ENCODE measurements at regions not wholly inside any gene's neighbourhood (a gene's known extent, or its start where the extent isn't known, plus 50 kb on each side); places are given as distances from the start of the nearest gene placed in this dataset.

- no peak for TF ChIP-seq TAF1 (IDR thresholded peaks at IDR 0.05; ENCODE audit: low read depth)
- no peak for TF ChIP-seq EP300 (IDR thresholded peaks at IDR 0.05; ENCODE audit: borderline replicate concordance)
- no peak for TF ChIP-seq ZBTB7A (IDR thresholded peaks at IDR 0.05; ENCODE audit: low read depth)
- TF ChIP-seq MAX (IDR thresholded peaks at IDR 0.05): no peak
These were observed 119.6 kb downstream of the VPREB1 start for GRCh38 chr22:22364207-22364606.
